K562 (cell line): ENCODE measurements at regions not wholly inside any gene's neighbourhood (a gene's known extent, or its start where the extent isn't known, plus 50 kb on each side); places are given as distances from the start of the nearest gene placed in this dataset.

Source experiments
- ATAC-seq: fragments of 200-7000 bp; cut with Tn5 transposase; 3 replicates; pipeline ENCODE4 v1.9.1; 2020; ENCODE audit warnings: moderate library complexity
- BruUV-seq: library from RNA; stranded (reverse); fragments of 400-500 nt; replicated peaks from 2 replicates; lab custom pipeline; 2021; lab: Mats Ljungman, UMichigan
- CTCF ChIA-PET: fragments of 300-600 bp; formaldehyde crosslinking; extraction: SDS; loops from one replicate; lab custom pipeline; 2021; ENCODE audit warnings: low intra/inter-chr PET ratio; lab: Yijun Ruan, JAX
- POLR2A ChIA-PET: fragments of 300-600, 350-650 bp; sonication (Branson Sonifier 250); formaldehyde crosslinking; extraction: SDS; loops from one replicate; lab custom pipeline; 2021; ENCODE audit warnings: antibody characterized with exemption, inconsistent platforms; lab: Yijun Ruan, JAX
- DNase-seq, 4 experiments: peaks; one replicate each; pipeline versions ENCODE4 v3.0.0 to v3.0.0-alpha.2; 2011 to 2018; ENCODE audit warnings: low spot score in 3 of 4, mixed read lengths in 3 of 4; ENCODE audit errors: extremely low read depth in 1 of 4
- FAIRE-seq: peaks from 2 replicates; lab custom pipeline; 2011; peaks lifted over from hg19 to GRCh38; lab: Jason Lieb, UNC
- H2AFZ ChIP-seq: 2 replicates; pipeline ENCODE4 v1.6.0; 2011; ENCODE audit warnings: low read depth, low read length, control low read depth, inconsistent platforms
- H3K27ac ChIP-seq: fragments of 200-600 bp; 3 replicates; pipeline ENCODE4 v1.8.0; 2011; ENCODE audit warnings: low read depth, mild to moderate bottlenecking, control low read depth, inconsistent platforms, low read length, moderate library complexity, mixed read lengths; ENCODE audit errors: extremely low read depth
- H3K27me3 ChIP-seq, 2 experiments: fragments of 300-600 bp in 1 of 2; 2 replicates in 1 of 2; 3 replicates in 1 of 2; pipeline versions ENCODE4 v1.6.0 to v1.8.0; 2011; ENCODE audit warnings: inconsistent platforms in 2 of 2, low read length in 2 of 2, mild to moderate bottlenecking in 1 of 2, mixed read lengths in 1 of 2, moderate library complexity in 1 of 2; ENCODE audit not compliant: control insufficient read depth in 2 of 2, insufficient read depth in 2 of 2
- H3K36me3 ChIP-seq: fragments of 300-600 bp; 3 replicates; pipeline ENCODE4 v1.8.0; 2011; ENCODE audit warnings: mild to moderate bottlenecking, low read length, inconsistent platforms; ENCODE audit not compliant: control insufficient read depth, insufficient read depth
- H3K4me1 ChIP-seq, 2 experiments: fragments of 200-600 bp in 1 of 2; replicated peaks in 1 of 2; 2 replicates in 1 of 2; 3 replicates in 1 of 2; pipeline versions ENCODE4 v1.5.1 to v1.8.0; 2011; ENCODE audit warnings: inconsistent platforms in 2 of 2, low read length in 2 of 2, mild to moderate bottlenecking in 1 of 2, mixed read lengths in 1 of 2, moderate library complexity in 1 of 2; ENCODE audit not compliant: control insufficient read depth in 2 of 2, insufficient read depth in 2 of 2
- H3K4me2 ChIP-seq: 2 replicates; pipeline ENCODE4 v1.6.1; 2011; ENCODE audit warnings: low read length, control low read depth, inconsistent platforms, mixed read lengths; ENCODE audit not compliant: insufficient read depth
- H3K4me3 ChIP-seq: fragments of 200-600 bp; sonication (generic), shearing (Covaris generic); 2 replicates; pipeline ENCODE4 v1.5.1; 2016; ENCODE audit warnings: control low read depth, inconsistent platforms
- H3K79me2 ChIP-seq: fragments of 200-600 bp; 3 replicates; pipeline ENCODE4 v1.8.0; 2011; ENCODE audit warnings: low read length, inconsistent platforms; ENCODE audit not compliant: control insufficient read depth, insufficient read depth
- H3K9ac ChIP-seq, 2 experiments: 2 replicates each; pipeline versions ENCODE4 v1.6.0 to v1.6.1; 2011; ENCODE audit warnings: low read depth in 2 of 2, low read length in 2 of 2, control low read depth in 1 of 2, inconsistent platforms in 1 of 2, mild to moderate bottlenecking in 1 of 2, mixed read lengths in 1 of 2; ENCODE audit not compliant: insufficient read depth in 1 of 2
- H3K9me1 ChIP-seq: one replicate; pipeline ENCODE4 v1.6.0; 2011; ENCODE audit warnings: inconsistent platforms, mild to moderate bottlenecking, low read length, moderate library complexity; ENCODE audit not compliant: control insufficient read depth, insufficient read depth
- H3K9me3 ChIP-seq: replicated peaks from 2 replicates; pipeline ENCODE4 v1.5.1; 2011; ENCODE audit warnings: low read depth, low read length, inconsistent platforms; ENCODE audit not compliant: control insufficient read depth, insufficient read depth
- H4K20me1 ChIP-seq: replicated peaks from 2 replicates; pipeline ENCODE4 v1.6.1; 2011; ENCODE audit warnings: low read length, inconsistent platforms, mixed read lengths; ENCODE audit not compliant: control insufficient read depth, insufficient read depth
- CREBBP ChIP-seq: IDR thresholded peaks from one replicate; pipeline ENCODE4 v1.6.1; 2012; ENCODE audit warnings: low read depth, mild to moderate bottlenecking, control low read depth, inconsistent platforms, low read length
- E2F3 ChIP-seq: fragments of 250-450 bp; sonication (Bioruptor Pico); IDR thresholded peaks from 2 replicates; pipeline ENCODE4 v1.4.0; 2020; ENCODE audit warnings: mild to moderate bottlenecking
- FOXM1 ChIP-seq, 2 experiments: fragments of 450-650 bp in 1 of 2; sonication (generic) in 1 of 2; formaldehyde crosslinking in 1 of 2; IDR thresholded peaks; 2 replicates each; pipeline versions ENCODE4 v1.6.1 to v1.9.0; 2017 to 2022; ENCODE audit warnings: low read depth in 2 of 2, mild to moderate bottlenecking in 2 of 2, missing genetic modification reagents in 1 of 2, moderate library complexity in 1 of 2
- GABPA ChIP-seq: fragments of 200-800 bp; sonication (Bioruptor generic); conservative IDR thresholded peaks from 2 replicates; pipeline ENCODE4 v1.6.1; 2016; ENCODE audit warnings: low read depth, missing genetic modification characterization, missing compliant biosample characterization
- HDAC6 ChIP-seq: IDR thresholded peaks from 2 replicates; pipeline ENCODE4 v1.6.1; 2012; ENCODE audit warnings: low read depth, mild to moderate bottlenecking, control low read depth, inconsistent platforms, low read length, moderate library complexity
- RFX7 ChIP-seq: fragments of 250-450 bp; sonication (Bioruptor Pico); IDR thresholded peaks from 2 replicates; pipeline ENCODE4 v1.5.1; 2021; ENCODE audit warnings: mild to moderate bottlenecking
- SIN3A ChIP-seq, 2 experiments: fragments of 150-350 bp in 1 of 2; IDR thresholded peaks; 2 replicates each; pipeline ENCODE4 v1.6.1; 2011 to 2016; ENCODE audit warnings: borderline replicate concordance in 2 of 2, low read depth in 2 of 2, low read length in 2 of 2, mild to moderate bottlenecking in 2 of 2, moderate library complexity in 2 of 2; ENCODE audit not compliant: control insufficient read depth in 1 of 2
- ZBTB40 ChIP-seq, 2 experiments: fragments of 450-650 bp in 1 of 2; sonication (generic) in 1 of 2; formaldehyde crosslinking in 1 of 2; IDR thresholded peaks; 2 replicates each; pipeline versions ENCODE4 v1.7.1 to v1.9.0; 2016 to 2022; ENCODE audit warnings: inconsistent platforms in 1 of 2, mild to moderate bottlenecking in 1 of 2, missing genetic modification reagents in 1 of 2
- ZBTB8A ChIP-seq: fragments of 450-650 bp; IDR thresholded peaks from 2 replicates; pipeline ENCODE4 v1.6.1; 2018; ENCODE audit warnings: mild to moderate bottlenecking, moderate library complexity; ENCODE audit not compliant: partially characterized antibody
- whole genome bisulfite sequencing: fragments of 100-300 bp; shearing (Covaris generic); methylation state at CpG from one replicate; pipeline ENCODE4 v1.1.6; 2016; ENCODE audit warnings: low coverage, mixed read lengths; ENCODE audit not compliant: insufficient coverage; ENCODE audit errors: missing lambda C conversion rate; 5-methylcytosine and 5-hydroxymethylcytosine counted together
- in situ Hi-C: fragments of 300-500 bp; cut with MboI; formaldehyde crosslinking; loops from 4 replicates; pipeline ENCODE4 v1.15.0; 2018; ENCODE audit warnings: inconsistent platforms, mixed read lengths
- intact Hi-C: fragments of 100-400 bp; cut with micrococcal nuclease; formaldehyde crosslinking; loops from 2 replicates; pipeline ENCODE4 v1.14.2; 2022
- TF ChIP-seq, protein P1 (sequence below): fragments of 250-450 bp; sonication (Bioruptor Pico); IDR thresholded peaks from 2 replicates; pipeline ENCODE4 v1.8.0; 2021; ENCODE audit warnings: moderate library complexity, mild to moderate bottlenecking, inconsistent platforms

DNA sequence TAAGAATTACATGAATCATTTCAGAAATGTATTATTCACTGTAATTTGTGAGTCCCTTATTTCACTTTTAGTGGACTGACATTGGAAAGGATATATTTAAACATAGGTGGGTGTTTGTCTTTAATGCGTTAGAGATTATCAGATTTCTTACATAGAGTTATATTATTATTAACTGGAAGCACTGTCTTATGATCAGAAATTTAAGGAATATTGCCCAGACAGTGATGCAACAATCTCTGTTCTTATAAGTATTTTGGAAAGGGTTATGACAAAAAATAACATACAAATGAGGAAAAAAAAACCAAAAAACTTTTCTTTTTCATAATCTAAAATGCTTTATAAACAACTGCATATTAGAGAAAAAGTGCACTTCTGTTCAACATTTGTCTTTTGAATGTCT, 836.6 kb downstream of the SLC6A15 start:
- Histone ChIP-seq H4K20me1 (no peaks in the 10 kb centered on the region), H3K27ac (no peak overlapping the region), H3K79me2 (no peaks in the 10 kb centered on the region), H3K27me3 (no peaks in the 10 kb centered on the region), H2AFZ (no peak overlapping the region), H3K9me1 (no peaks in the 10 kb centered on the region), H3K9ac (no peak overlapping the region), H3K4me3 (no peak overlapping the region), H3K36me3 (no peaks in the 10 kb centered on the region), H3K4me2 (no peak overlapping the region), H3K9me3 (no peaks in the 10 kb centered on the region; the same call in none of the 2 replicates), H3K4me1 (no peaks in the 10 kb centered on the region)
- intact Hi-C loops (no loop called here), in situ Hi-C loops (no loop called here)
- FAIRE-seq (no peak), ATAC-seq (no peak), DNase-seq (no peak)
- ChIA-PET CTCF (no interaction called here), POLR2A (no interaction called here)
- 0% methylated on average over 1 of the region's 1 CpG for WGBS
- BruUV-seq, result no TSS peak
- no peak for TF ChIP-seq HDAC6
- no peak for TF ChIP-seq CREBBP
- no peak for TF ChIP-seq GABPA (tag)
- TF ChIP-seq ZBTB8A, result no peak
- no peak for TF ChIP-seq E2F3 (CRISPR knock-in tag)
- no peak for TF ChIP-seq FOXM1 (IDR thresholded peaks at IDR 0.05; ENCODE audit: low read depth)
- no peak for TF ChIP-seq FOXM1 (CRISPR knock-in tag; IDR thresholded peaks at IDR 0.05; ENCODE audit: low read depth)
- TF ChIP-seq, protein P1, sequence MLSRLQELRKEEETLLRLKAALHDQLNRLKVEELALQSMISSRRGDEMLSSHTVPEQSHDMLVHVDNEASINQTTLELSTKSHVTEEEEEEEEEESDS, result no peak
- no peak for TF ChIP-seq RFX7 (CRISPR knock-in tag)
- no peak for TF ChIP-seq ZBTB40 (IDR thresholded peaks at IDR 0.05)
- TF ChIP-seq ZBTB40 (CRISPR knock-in tag; IDR thresholded peaks at IDR 0.05), result no peak
- no peak for TF ChIP-seq SIN3A (IDR thresholded peaks at IDR 0.05; ENCODE audit: borderline replicate concordance in 2 of 2, control insufficient read depth in 1 of 2, low read depth in 2 of 2, low read length in 2 of 2)
